ENCODE measurements at regions not wholly inside any gene's neighbourhood (a gene's known extent, or its start where the extent isn't known, plus 50 kb on each side); places are given as distances from the start of the nearest gene placed in this dataset.
"Not testable (repeated sequence)": the region's sequence is repeated elsewhere in the genome, so short reads cannot be mapped to it uniquely, and the experiment has no call there.

- no peak for DNase-seq (ENCODE audit: low spot score)
Measured at GRCh38 chr22:23437779-23438178, 142.3 kb downstream of the IGLL1 start.

- not testable (repeated sequence) for DNase-seq (ENCODE audit: low spot score)
Measured at GRCh38 chr22:23437107-23437395, 143.0 kb downstream of the IGLL1 start.

- not testable (repeated sequence) for DNase-seq (ENCODE audit: low spot score)
Measured at GRCh38 chr22:23436354-23437106, 143.6 kb downstream of the IGLL1 start.

- not testable (repeated sequence) for DNase-seq (ENCODE audit: low spot score)
Measured at GRCh38 chr22:23435186-23435585, 144.9 kb downstream of the IGLL1 start.

- not testable (repeated sequence) for DNase-seq (ENCODE audit: low spot score)
Measured at GRCh38 chr22:23434198-23434830, 145.8 kb downstream of the IGLL1 start.

- DNase-seq (ENCODE audit: low spot score): peak; percentile 50
Measured at GRCh38 chr22:23433127-23434005, 146.7 kb downstream of the IGLL1 start.

- DNase-seq (ENCODE audit: low spot score): not testable (repeated sequence)
Measured at GRCh38 chr22:23432719-23433118, 147.4 kb downstream of the IGLL1 start.

GRCh38 chr22:23431337-23432072 is 148.6 kb downstream of the IGLL1 start:
- DNase-seq (ENCODE audit: low spot score): peak; percentile 42

GRCh38 chr22:23424551-23425068 is 155.5 kb downstream of the IGLL1 start:
- DNase-seq (ENCODE audit: low spot score): not testable (repeated sequence)

- DNase-seq (ENCODE audit: low spot score): no peak
Measured at GRCh38 chr22:23424031-23424430, 156.1 kb downstream of the IGLL1 start.

GRCh38 chr22:23422281-23422680 is 157.8 kb downstream of the IGLL1 start:
- not testable (repeated sequence) for DNase-seq (ENCODE audit: low spot score)

GRCh38 chr22:23421300-23421699 is 158.8 kb downstream of the IGLL1 start:
- not testable (repeated sequence) for DNase-seq (ENCODE audit: low spot score)

GRCh38 chr22:23419931-23420330 is 160.2 kb downstream of the IGLL1 start:
- DNase-seq (ENCODE audit: low spot score): no peak

GRCh38 chr22:23419171-23419570 is 160.9 kb downstream of the IGLL1 start:
- DNase-seq (ENCODE audit: low spot score): no peak

- DNase-seq (ENCODE audit: low spot score): no peak
Measured at GRCh38 chr22:23418159-23418788, 161.8 kb downstream of the IGLL1 start.

GRCh38 chr22:23417327-23417726 is 162.8 kb downstream of the IGLL1 start:
- not testable (repeated sequence) for DNase-seq (ENCODE audit: low spot score)

- DNase-seq (ENCODE audit: low spot score): not testable (repeated sequence)
Measured at GRCh38 chr22:23416169-23416690, 163.9 kb downstream of the IGLL1 start.

GRCh38 chr22:23415490-23415851 is 164.6 kb downstream of the IGLL1 start:
- DNase-seq (ENCODE audit: low spot score): no peak

GRCh38 chr22:23414727-23415489 is 165.2 kb downstream of the IGLL1 start:
- no peak for DNase-seq (ENCODE audit: low spot score)

GRCh38 chr22:23411739-23412138 is 168.4 kb downstream of the IGLL1 start:
- DNase-seq (ENCODE audit: low spot score): no peak

Data from cerebellar cortex (tissue), 1 donor.